WTC11 (cell line): ENCODE measurements at regions not wholly inside any gene's neighbourhood (a gene's known extent, or its start where the extent isn't known, plus 50 kb on each side); places are given as distances from the start of the nearest gene placed in this dataset.

Experiments
- ATAC-seq: fragments of 200-7000 bp; cut with Tn5 transposase; 2 replicates; pipeline ENCODE4 v1.10.0; 2021; ENCODE audit warnings: mild to moderate bottlenecking, moderate library complexity
- CTCF ChIA-PET: fragments of 300-600 bp; sonication (Branson Sonifier 250); formaldehyde crosslinking; loops from one replicate; lab custom pipeline; 2021; ENCODE audit warnings: antibody characterized with exemption; lab: Charles Lee
- POLR2A ChIA-PET: fragments of 350-600 bp; sonication (Branson Sonifier 250); formaldehyde crosslinking; loops from one replicate; lab custom pipeline; 2021; ENCODE audit warnings: antibody characterized with exemption; lab: Charles Lee
- DNase-seq: peaks from one replicate; pipeline ENCODE4 v3.0.0; 2021; ENCODE audit warnings: low spot score
- H3K27ac Mint-ChIP-seq: 2 replicates; pipeline ENCODE4 v1.8.0; 2021; ENCODE audit warnings: mixed read lengths
- H3K27me3 Mint-ChIP-seq: 2 replicates; pipeline ENCODE4 v1.8.0; 2021; ENCODE audit warnings: low read depth, mild to moderate bottlenecking, moderate library complexity, mixed read lengths
- H3K36me3 Mint-ChIP-seq: 2 replicates; pipeline ENCODE4 v1.8.0; 2021; ENCODE audit warnings: mixed read lengths
- H3K4me1 Mint-ChIP-seq: 2 replicates; pipeline ENCODE4 v1.8.0; 2022; ENCODE audit warnings: mixed read lengths
- H3K4me3 Mint-ChIP-seq: 2 replicates; pipeline ENCODE4 v1.8.0; 2021; ENCODE audit warnings: mild to moderate bottlenecking, moderate library complexity, mixed read lengths
- H3K9me3 Mint-ChIP-seq: 2 replicates; pipeline ENCODE4 v1.8.0; 2021; ENCODE audit warnings: mixed read lengths
- CDX4 ChIP-seq: fragments of 250-450 bp; sonication (Bioruptor Pico); IDR thresholded peaks from 2 replicates; pipeline ENCODE4 v1.9.0; 2021; ENCODE audit warnings: moderate library complexity, mild to moderate bottlenecking, inconsistent platforms, borderline replicate concordance
- CREB1 ChIP-seq: sonication (generic); formaldehyde crosslinking; IDR thresholded peaks from 2 replicates; pipeline ENCODE4 v1.8.0; 2023; ENCODE audit warnings: mild to moderate bottlenecking, missing genetic modification reagents
- CTCF ChIP-seq: fragments of 200-600 bp; IDR thresholded peaks from 2 replicates; pipeline ENCODE4 v1.8.0; 2022; ENCODE audit warnings: antibody characterized with exemption
- ESRRA ChIP-seq: sonication (generic); formaldehyde crosslinking; IDR thresholded peaks from 2 replicates; pipeline ENCODE4 v1.8.1; 2022; ENCODE audit warnings: mild to moderate bottlenecking, missing genetic modification reagents, borderline replicate concordance
- FOXK1 ChIP-seq: sonication (generic); formaldehyde crosslinking; IDR thresholded peaks from 2 replicates; pipeline ENCODE4 v1.8.0; 2022; ENCODE audit warnings: mild to moderate bottlenecking, moderate library complexity, missing genetic modification reagents
- GABPB1 ChIP-seq: sonication (generic); formaldehyde crosslinking; IDR thresholded peaks from 2 replicates; pipeline ENCODE4 v1.8.1; 2023; ENCODE audit warnings: mild to moderate bottlenecking, missing genetic modification reagents
- GRHL2 ChIP-seq: fragments of 250-450 bp; sonication (Bioruptor Pico); IDR thresholded peaks from 2 replicates; pipeline ENCODE4 v1.8.0; 2022; ENCODE audit warnings: mild to moderate bottlenecking, moderate library complexity; ENCODE audit not compliant: insufficient replicate concordance, severe bottlenecking
- MXD4 ChIP-seq: fragments of 250-450 bp; sonication (Bioruptor Pico); IDR thresholded peaks from 2 replicates; pipeline ENCODE4 v1.8.0; 2021; ENCODE audit warnings: mild to moderate bottlenecking, moderate library complexity, borderline replicate concordance
- MYBL2 ChIP-seq: sonication (generic); formaldehyde crosslinking; IDR thresholded peaks from 2 replicates; pipeline ENCODE4 v1.8.1; 2023; ENCODE audit warnings: mild to moderate bottlenecking, moderate library complexity, missing genetic modification reagents
- NR3C1 ChIP-seq: sonication (generic); formaldehyde crosslinking; conservative IDR thresholded peaks from 2 replicates; pipeline ENCODE4 v1.8.1; 2023; ENCODE audit warnings: low read depth, mild to moderate bottlenecking, missing genetic modification reagents
- SMAD3 ChIP-seq: sonication (generic); formaldehyde crosslinking; IDR thresholded peaks from 2 replicates; pipeline ENCODE4 v1.8.0; 2022; ENCODE audit warnings: missing genetic modification reagents, mild to moderate bottlenecking, borderline replicate concordance
- TCF7 ChIP-seq: sonication (generic); formaldehyde crosslinking; IDR thresholded peaks from 2 replicates; pipeline ENCODE4 v1.8.0; 2022; ENCODE audit warnings: mild to moderate bottlenecking, low read depth, missing genetic modification reagents, moderate library complexity
- ZNF281 ChIP-seq: sonication (generic); formaldehyde crosslinking; IDR thresholded peaks from 2 replicates; pipeline ENCODE4 v1.8.0; 2023; ENCODE audit warnings: mild to moderate bottlenecking, missing genetic modification reagents
- ZNF396 ChIP-seq: fragments of 250-450 bp; sonication (Bioruptor Pico); IDR thresholded peaks from 2 replicates; pipeline ENCODE4 v1.8.0; 2021; ENCODE audit warnings: mild to moderate bottlenecking, moderate library complexity, borderline replicate concordance
- ZNF416 ChIP-seq: fragments of 250-450 bp; sonication (Bioruptor Pico); IDR thresholded peaks from 2 replicates; pipeline ENCODE4 v1.9.0; 2021; ENCODE audit warnings: mild to moderate bottlenecking, inconsistent platforms
- ZSCAN18 ChIP-seq: fragments of 250-450 bp; sonication (Bioruptor Pico); IDR thresholded peaks from 2 replicates; pipeline ENCODE4 v2.1.2; 2022; ENCODE audit warnings: mild to moderate bottlenecking, moderate library complexity
- TF ChIP-seq, protein P1 (sequence below): sonication (generic); formaldehyde crosslinking; conservative IDR thresholded peaks from 2 replicates; pipeline ENCODE4 v1.8.1; 2022; ENCODE audit warnings: mild to moderate bottlenecking, missing genetic modification reagents
- TF ChIP-seq, protein P2 (sequence below): fragments of 250-450 bp; sonication (Bioruptor Pico); conservative IDR thresholded peaks from 2 replicates; pipeline ENCODE4 v1.9.0; 2021; ENCODE audit warnings: mild to moderate bottlenecking
- TF ChIP-seq, protein P3 (sequence below): sonication (generic); formaldehyde crosslinking; IDR thresholded peaks from 2 replicates; pipeline ENCODE4 v1.8.0; 2022; ENCODE audit warnings: mild to moderate bottlenecking, missing genetic modification reagents
- TF ChIP-seq, protein P4 (sequence below): sonication (generic); formaldehyde crosslinking; IDR thresholded peaks from 2 replicates; pipeline ENCODE4 v1.8.1; 2022; ENCODE audit warnings: mild to moderate bottlenecking, missing genetic modification reagents, moderate library complexity, borderline replicate concordance

DNA sequence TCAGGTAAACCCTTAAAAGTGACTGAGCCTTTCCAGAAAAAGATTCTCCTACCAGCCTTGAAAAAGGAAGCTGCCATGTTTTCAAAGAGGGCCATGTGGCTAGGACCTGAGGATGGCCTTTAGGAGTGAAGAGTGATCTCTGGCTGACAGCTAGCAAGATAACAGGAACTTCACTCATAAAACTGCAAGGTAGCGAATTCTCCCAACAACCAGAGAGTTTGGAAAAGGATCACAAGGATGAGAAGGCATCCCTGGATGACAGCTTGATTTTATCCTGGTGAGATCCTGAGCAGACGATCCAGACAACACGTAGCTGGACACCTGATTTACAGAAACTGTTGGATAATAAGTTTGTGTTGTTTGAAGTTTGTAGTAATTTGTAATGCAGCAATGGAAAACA, 115.6 kb upstream of the FBXO33 start:
- Mint-ChIP-seq H3K27me3 (no peaks in the 10 kb centered on the region; the same call in 1 of the 2 replicates), H3K4me3 (no peak overlapping the region), H3K36me3 (peaks cover 5% of the 10 kb centered on the region), H3K9me3 (peaks cover 23% of the 10 kb centered on the region), H3K27ac (no peak overlapping the region)
- ATAC-seq: no peak
- no peak for DNase-seq
- POLR2A ChIA-PET: no interaction called here
- CTCF ChIA-PET: no interaction called here
- no peak for TF ChIP-seq MXD4 (CRISPR knock-in tag)
- TF ChIP-seq NR3C1: no peak
- TF ChIP-seq GABPB1: no peak
- no peak for TF ChIP-seq ZNF396 (CRISPR knock-in tag)
- TF ChIP-seq ZSCAN18 (CRISPR knock-in tag): no peak
- no peak for TF ChIP-seq TCF7 (CRISPR knock-in tag)
- no peak for TF ChIP-seq CREB1
- no peak for TF ChIP-seq GRHL2 (CRISPR knock-in tag)
- TF ChIP-seq, protein P1, sequence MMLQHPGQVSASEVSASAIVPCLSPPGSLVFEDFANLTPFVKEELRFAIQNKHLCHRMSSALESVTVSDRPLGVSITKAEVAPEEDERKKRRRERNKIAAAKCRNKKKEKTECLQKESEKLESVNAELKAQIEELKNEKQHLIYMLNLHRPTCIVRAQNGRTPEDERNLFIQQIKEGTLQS (CRISPR knock-in tag): no peak
- TF ChIP-seq FOXK1 (CRISPR knock-in tag): no peak
- TF ChIP-seq, protein P2, sequence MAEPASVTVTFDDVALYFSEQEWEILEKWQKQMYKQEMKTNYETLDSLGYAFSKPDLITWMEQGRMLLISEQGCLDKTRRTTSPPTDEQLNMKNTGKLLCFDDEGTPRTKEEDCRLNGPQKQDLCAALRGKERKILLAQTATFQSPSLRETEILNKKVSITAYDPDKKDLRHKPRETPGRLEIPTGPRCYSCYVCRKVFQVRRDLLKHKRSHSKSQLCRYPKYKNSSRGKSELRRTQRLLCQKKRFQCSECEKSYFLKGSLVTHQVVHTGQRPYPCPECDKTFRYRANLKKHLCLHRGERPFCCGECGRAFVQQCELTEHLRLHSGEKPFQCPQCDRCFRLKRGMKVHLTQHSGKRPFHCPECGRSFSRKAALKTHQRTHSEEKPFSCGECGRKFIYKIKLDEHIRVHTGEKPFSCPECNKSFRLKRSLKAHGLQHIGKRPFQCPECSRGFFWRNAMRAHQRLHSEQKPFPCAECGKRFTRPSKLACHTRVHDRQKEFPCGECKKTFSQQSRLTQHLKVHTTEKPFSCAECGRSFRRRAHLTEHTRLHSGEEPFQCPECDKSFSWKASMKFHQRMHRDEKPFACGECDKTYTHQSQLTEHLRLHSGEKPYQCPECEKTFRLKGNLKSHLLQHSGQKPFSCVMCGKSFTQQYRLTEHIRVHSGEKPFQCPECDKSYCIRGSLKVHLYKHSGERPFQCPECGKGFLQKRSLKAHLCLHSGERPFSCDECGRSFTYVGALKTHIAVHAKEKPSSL: no peak
- no peak for TF ChIP-seq ESRRA
- TF ChIP-seq, protein P3, sequence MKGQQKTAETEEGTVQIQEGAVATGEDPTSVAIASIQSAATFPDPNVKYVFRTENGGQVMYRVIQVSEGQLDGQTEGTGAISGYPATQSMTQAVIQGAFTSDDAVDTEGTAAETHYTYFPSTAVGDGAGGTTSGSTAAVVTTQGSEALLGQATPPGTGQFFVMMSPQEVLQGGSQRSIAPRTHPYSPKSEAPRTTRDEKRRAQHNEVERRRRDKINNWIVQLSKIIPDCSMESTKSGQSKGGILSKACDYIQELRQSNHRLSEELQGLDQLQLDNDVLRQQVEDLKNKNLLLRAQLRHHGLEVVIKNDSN (CRISPR knock-in tag): no peak
- TF ChIP-seq, protein P4, sequence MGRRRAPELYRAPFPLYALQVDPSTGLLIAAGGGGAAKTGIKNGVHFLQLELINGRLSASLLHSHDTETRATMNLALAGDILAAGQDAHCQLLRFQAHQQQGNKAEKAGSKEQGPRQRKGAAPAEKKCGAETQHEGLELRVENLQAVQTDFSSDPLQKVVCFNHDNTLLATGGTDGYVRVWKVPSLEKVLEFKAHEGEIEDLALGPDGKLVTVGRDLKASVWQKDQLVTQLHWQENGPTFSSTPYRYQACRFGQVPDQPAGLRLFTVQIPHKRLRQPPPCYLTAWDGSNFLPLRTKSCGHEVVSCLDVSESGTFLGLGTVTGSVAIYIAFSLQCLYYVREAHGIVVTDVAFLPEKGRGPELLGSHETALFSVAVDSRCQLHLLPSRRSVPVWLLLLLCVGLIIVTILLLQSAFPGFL (CRISPR knock-in tag): no peak
- no peak for TF ChIP-seq ZNF281 (CRISPR knock-in tag)
- no peak for TF ChIP-seq CTCF
- no peak for TF ChIP-seq ZNF416 (CRISPR knock-in tag)
- no peak for TF ChIP-seq CDX4 (CRISPR knock-in tag)
- TF ChIP-seq SMAD3 (CRISPR knock-in tag): no peak
- no peak for TF ChIP-seq MYBL2
- TF ChIP-seq, all 79 proteins: peak for 0
- no peaks in the 10 kb centered on the region for H3K4me1 Mint-ChIP-seq
